22Rv1 (cell line): ENCODE measurements at regions not wholly inside any gene's neighbourhood (a gene's known extent, or its start where the extent isn't known, plus 50 kb on each side); places are given as distances from the start of the nearest gene placed in this dataset.

Experiments used
- H3K27ac ChIP-seq: fragments of 450-650 bp; 2 replicates; pipeline ENCODE4 v1.5.1; 2017
- CTCF ChIP-seq: fragments of 450-650 bp; IDR thresholded peaks from 2 replicates; pipeline ENCODE4 v1.5.1; 2017; ENCODE audit warnings: mild to moderate bottlenecking
- ZFX ChIP-seq: fragments of 450-650 bp; IDR thresholded peaks from 2 replicates; pipeline ENCODE4 v1.6.1; 2017; ENCODE audit warnings: antibody characterized with exemption, borderline replicate concordance

GRCh38 chr1:90650401-90650800 lies 66.7 kb downstream of the BARHL2 start:
- TF ChIP-seq ZFX: no peak
- TF ChIP-seq CTCF: no peak
- H3K27ac ChIP-seq: no peak overlapping the region

DNA sequence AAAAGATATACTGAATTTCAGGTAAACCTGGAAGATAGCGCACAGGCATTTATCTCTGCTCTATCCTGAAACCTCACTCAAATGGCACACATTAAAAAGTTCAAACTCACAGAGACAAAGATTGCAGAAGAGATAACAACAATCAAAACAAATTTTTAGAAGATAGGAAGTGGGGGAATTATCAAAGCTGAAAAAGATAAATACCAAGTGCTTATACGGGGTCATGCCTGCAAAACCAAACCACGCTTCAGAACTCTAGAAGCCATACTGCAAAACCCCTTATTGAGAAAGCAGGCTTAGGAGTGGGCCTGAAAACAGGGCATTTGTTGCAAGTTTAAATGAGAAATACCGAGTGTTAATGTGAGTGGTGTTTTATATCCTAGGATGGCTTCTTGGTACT lies 76.8 kb downstream of the BARHL2 start:
- no peak overlapping the region for H3K27ac ChIP-seq
- TF ChIP-seq ZFX (no peak), CTCF (no peak)

DNA sequence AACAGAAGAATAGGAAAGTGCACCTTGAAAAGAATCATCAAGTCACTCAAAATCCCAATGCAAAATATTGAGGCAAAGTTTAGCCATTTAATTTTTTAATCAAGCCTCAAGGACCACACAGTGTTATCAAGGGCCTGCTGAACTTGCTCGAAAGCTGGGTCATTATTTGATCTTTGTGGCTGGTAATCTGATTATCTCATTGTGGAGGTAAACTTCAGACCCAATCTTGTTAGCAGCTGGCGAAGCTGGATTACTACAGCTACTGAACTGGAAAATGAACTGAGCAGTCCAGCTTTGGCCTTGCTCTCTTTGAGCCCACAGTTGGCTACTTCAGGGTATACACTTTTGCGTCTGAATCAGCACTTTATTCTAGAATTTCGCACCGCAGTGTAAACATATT lies 94.4 kb downstream of the BARHL2 start:
- TF ChIP-seq ZFX (no peak), CTCF (no peak)
- H3K27ac ChIP-seq: no peak overlapping the region

GRCh38 chr1:90621986-90622385 lies 95.1 kb downstream of the BARHL2 start:
- no peak overlapping the region for H3K27ac ChIP-seq
- no peak for TF ChIP-seq ZFX
- no peak for TF ChIP-seq CTCF

GRCh38 chr1:90616395-90616794 lies 100.7 kb downstream of the BARHL2 start:
- TF ChIP-seq CTCF: peak; percentile 80
- no peak for TF ChIP-seq ZFX
- no peak overlapping the region for H3K27ac ChIP-seq

GRCh38 chr1:90614872-90615271 lies 102.2 kb downstream of the BARHL2 start:
- no peak overlapping the region for H3K27ac ChIP-seq
- TF ChIP-seq CTCF (peak; percentile 51), ZFX (no peak)

- no peak overlapping the region for H3K27ac ChIP-seq
- TF ChIP-seq CTCF (no peak), ZFX (no peak)
Observed at GRCh38 chr1:90613371-90613770, 103.7 kb downstream of the BARHL2 start.
